IMR-90 (cell line): ENCODE measurements at regions not wholly inside any gene's neighbourhood (a gene's known extent, or its start where the extent isn't known, plus 50 kb on each side); places are given as distances from the start of the nearest gene placed in this dataset.

ENCODE experiments used
- ATAC-seq: fragments of 200-7000 bp; cut with Tn5 transposase; 2 replicates; pipeline ENCODE4 v1.9.1; 2020; ENCODE audit warnings: low read depth, mild to moderate bottlenecking, moderate library complexity
- BruUV-seq: library from RNA; stranded (reverse); fragments of 400-500 nt; replicated peaks from 2 replicates; lab custom pipeline; 2021; lab: Mats Ljungman, UMichigan
- CTCF ChIA-PET: fragments of 300-600 bp; formaldehyde crosslinking; extraction: SDS; loops from one replicate; lab custom pipeline; 2021; ENCODE audit warnings: antibody characterized with exemption; lab: Yijun Ruan, JAX
- POLR2A ChIA-PET: fragments of 300-600 bp; sonication (Branson Sonifier 250); formaldehyde crosslinking; loops from one replicate; lab custom pipeline; 2022; ENCODE audit warnings: antibody characterized with exemption; ENCODE audit not compliant: unreplicated experiment; lab: Charles Lee
- DNase-seq: peaks from one replicate; pipeline ENCODE4 v3.0.0; 2013
- H2AFZ ChIP-seq: replicated peaks from 2 replicates; pipeline ENCODE3; 2013; ENCODE audit warnings: low read length, mild to moderate bottlenecking; ENCODE audit not compliant: poor library complexity
- H2AK5ac ChIP-seq: 2 replicates; pipeline ENCODE4 v1.6.1; 2013; ENCODE audit warnings: low read depth, low read length, inconsistent platforms
- H2AK9ac ChIP-seq: replicated peaks from 2 replicates; pipeline ENCODE3; 2013; ENCODE audit warnings: mild to moderate bottlenecking, low read depth, low read length, moderate library complexity; ENCODE audit not compliant: poor library complexity
- H2BK120ac ChIP-seq: 2 replicates; pipeline ENCODE4 v1.6.1; 2013; ENCODE audit warnings: low read depth, low read length, inconsistent platforms
- H2BK15ac ChIP-seq: 3 replicates; pipeline ENCODE4 v1.6.1; 2013; ENCODE audit warnings: low read depth, low read length, inconsistent platforms
- H2BK20ac ChIP-seq: 2 replicates; pipeline ENCODE4 v1.6.1; 2013; ENCODE audit warnings: low read depth, mild to moderate bottlenecking, inconsistent platforms, low read length, moderate library complexity
- H2BK5ac ChIP-seq: 2 replicates; pipeline ENCODE4 v1.6.1; 2013; ENCODE audit warnings: mild to moderate bottlenecking, low read depth, low read length, inconsistent platforms; ENCODE audit not compliant: poor library complexity, severe bottlenecking
- H3K14ac ChIP-seq: replicated peaks from 2 replicates; pipeline ENCODE4 v1.6.1; 2013; ENCODE audit warnings: low read depth, low read length, inconsistent platforms
- H3K18ac ChIP-seq: 2 replicates; pipeline ENCODE4 v1.6.1; 2013; ENCODE audit warnings: low read depth, low read length, control low read depth
- H3K23ac ChIP-seq: 2 replicates; pipeline ENCODE4 v1.6.1; 2013; ENCODE audit warnings: low read depth, low read length, inconsistent platforms
- H3K27ac ChIP-seq: 2 replicates; pipeline ENCODE4 v1.5.1; 2013; ENCODE audit warnings: mild to moderate bottlenecking, control low read depth, low read length; ENCODE audit not compliant: insufficient read depth
- H3K27me3 ChIP-seq: 2 replicates; pipeline ENCODE4 v1.6.1; 2013; ENCODE audit warnings: low read length; ENCODE audit not compliant: control insufficient read depth, insufficient read depth
- H3K36me3 ChIP-seq: 2 replicates; pipeline ENCODE4 v1.6.1; 2013; ENCODE audit warnings: low read length, mixed read lengths; ENCODE audit not compliant: control insufficient read depth, insufficient read depth
- H3K4ac ChIP-seq: 2 replicates; pipeline ENCODE4 v1.6.1; 2013; ENCODE audit warnings: low read depth, low read length, inconsistent platforms
- H3K4me1 ChIP-seq: 2 replicates; pipeline ENCODE4 v1.6.1; 2013; ENCODE audit warnings: low read length, mixed read lengths; ENCODE audit not compliant: control insufficient read depth, insufficient read depth
- H3K4me2 ChIP-seq: 2 replicates; pipeline ENCODE4 v1.6.1; 2013; ENCODE audit warnings: low read depth, mild to moderate bottlenecking, control low read depth, low read length, moderate library complexity
- H3K4me3 ChIP-seq: 2 replicates; pipeline ENCODE4 v1.5.1; 2013; ENCODE audit warnings: low read depth, mild to moderate bottlenecking, control low read depth, low read length, moderate library complexity; ENCODE audit not compliant: insufficient read depth
- H3K56ac ChIP-seq: 2 replicates; pipeline ENCODE4 v1.6.1; 2013; ENCODE audit warnings: low read length, inconsistent platforms; ENCODE audit not compliant: insufficient read depth; ENCODE audit errors: extremely low read depth
- H3K79me1 ChIP-seq, 2 experiments: 2 replicates each; pipeline ENCODE4 v1.6.1; 2013; ENCODE audit warnings: low read length in 2 of 2, inconsistent platforms in 1 of 2, low read depth in 1 of 2
- H3K9ac ChIP-seq: 2 replicates; pipeline ENCODE4 v1.6.1; 2013; ENCODE audit warnings: low read depth, low read length, control low read depth
- H3K9me1 ChIP-seq: 2 replicates; pipeline ENCODE4 v1.6.1; 2013; ENCODE audit warnings: low read length, inconsistent platforms; ENCODE audit not compliant: insufficient read depth
- H3K9me3 ChIP-seq: 2 replicates; pipeline ENCODE4 v1.6.1; 2013; ENCODE audit warnings: low read length; ENCODE audit not compliant: control insufficient read depth, insufficient read depth
- H4K20me1 ChIP-seq: 2 replicates; pipeline ENCODE4 v1.6.1; 2013; ENCODE audit warnings: low read length, inconsistent platforms; ENCODE audit not compliant: insufficient read depth
- H4K5ac ChIP-seq: 2 replicates; pipeline ENCODE4 v1.6.1; 2013; ENCODE audit warnings: mild to moderate bottlenecking, low read depth, low read length, control low read depth
- H4K8ac ChIP-seq, 2 experiments: 2 replicates each; pipeline ENCODE4 v1.6.1; 2013; ENCODE audit warnings: low read depth in 2 of 2, low read length in 2 of 2, control low read depth in 1 of 2, inconsistent platforms in 1 of 2
- H4K91ac ChIP-seq: 2 replicates; pipeline ENCODE4 v1.6.1; 2013; ENCODE audit warnings: low read depth, low read length, inconsistent platforms; ENCODE audit not compliant: insufficient read depth
- CEBPB ChIP-seq: IDR thresholded peaks from 2 replicates; pipeline ENCODE4 v1.6.1; 2012; ENCODE audit warnings: low read depth, low read length, improper control_type of control experiment
- CHD1 ChIP-seq: IDR thresholded peaks from 2 replicates; pipeline ENCODE4 v1.6.1; 2012; ENCODE audit warnings: low read depth, low read length, improper control_type of control experiment
- FOS ChIP-seq: fragments of 150-350 bp; IDR thresholded peaks from 2 replicates; pipeline ENCODE4 v1.6.1; 2016; ENCODE audit warnings: low read depth, low read length
- MAFK ChIP-seq: IDR thresholded peaks from 2 replicates; pipeline ENCODE4 v1.6.1; 2012; ENCODE audit warnings: low read depth, low read length, improper control_type of control experiment
- RAD21 ChIP-seq: IDR thresholded peaks from 2 replicates; pipeline ENCODE4 v1.6.1; 2012; ENCODE audit warnings: low read length, improper control_type of control experiment
- WGBS, 2 experiments: methylation state at CpG; one replicate each; pipeline versions ENCODE4 v1.1.5 to v1.1.7; 2013; ENCODE audit warnings: missing lambda C conversion rate in 2 of 2; ENCODE audit not compliant: insufficient read length in 1 of 2; ENCODE audit errors: extremely low coverage in 2 of 2; 5-methylcytosine and 5-hydroxymethylcytosine counted together
- dilution Hi-C: fragments of 300-500 bp; cut with HindIII; formaldehyde crosslinking; loops from one replicate; pipeline ENCODE4 v1.14.3; 2018; ENCODE audit warnings: low sequenced_read_pairs; ENCODE audit not compliant: unreplicated experiment
- in situ Hi-C: fragments of 300-500 bp; cut with MboI; formaldehyde crosslinking; loops from 3 replicates; pipeline ENCODE4 v1.14.3; 2019; ENCODE audit warnings: low sequenced_read_pairs, inconsistent platforms, mixed read lengths
- intact Hi-C: fragments of 100-400 bp; cut with micrococcal nuclease; formaldehyde crosslinking; loops from 2 replicates; pipeline ENCODE4 v1.10.0; 2022

GRCh38 chr4:31088600-31089230 is 368.5 kb downstream of the PCDH7 start:
- dilution Hi-C loops (no loop called here), intact Hi-C loops (loop anchor here (2.0 kb wide), 1 partner anchor 372 kb away; no protein-coding TSS in a partner anchor), in situ Hi-C loops (no loop called here)
- Histone ChIP-seq H4K8ac (no peak overlapping the region), H2BK15ac (no peak overlapping the region; the same call in 2 of the 3 replicates), H3K9ac (no peak overlapping the region), H3K23ac (no peak overlapping the region), H3K9me1 (peaks cover 2% of the 10 kb centered on the region; the same call in 1 of the 2 replicates), H2BK5ac (peak overlapping the region; percentile 63), H2BK120ac (peak overlapping the region; percentile 18; the same call in 1 of the 2 replicates), H2BK20ac (no peak overlapping the region), H3K79me1 (no peaks in the 10 kb centered on the region), H4K91ac (no peak overlapping the region), H3K14ac (no peak overlapping the region), H3K27ac (peak overlapping the region; percentile 41; the same call in 1 of the 2 replicates), H3K27me3 (no peaks in the 10 kb centered on the region), H2AFZ (no peak overlapping the region), H3K18ac (no peak overlapping the region), H4K20me1 (no peaks in the 10 kb centered on the region), H4K5ac (no peak overlapping the region), H3K4me3 (no peak overlapping the region), H2AK5ac (no peak overlapping the region), H3K36me3 (no peaks in the 10 kb centered on the region), H2AK9ac (no peak overlapping the region), H3K4me1 (peaks cover 4% of the 10 kb centered on the region), H3K9me3 (no peaks in the 10 kb centered on the region), H3K4me2 (no peak overlapping the region; the same call in 1 of the 2 replicates), H3K56ac (no peak overlapping the region), H3K4ac (no peak overlapping the region)
- WGBS, 2 experiments = no CpG with 5 or more reads among the region's 3 CpGs
- BruUV-seq = no TSS peak
- peak; percentile 83 for DNase-seq
- POLR2A ChIA-PET = no interaction called here
- peak; percentile 89 for ATAC-seq
- TF ChIP-seq MAFK (0 out of 2 replicates have a peak, but pooled peaks have one; percentile 4), CHD1 (no peak), CEBPB (no peak), FOS (peak; percentile 28; the same call in 1 of the 2 replicates), RAD21 (no peak)
- CTCF ChIA-PET = no interaction called here
